Ovary (tissue), 3 donors: ENCODE measurements at regions not wholly inside any gene's neighbourhood (a gene's known extent, or its start where the extent isn't known, plus 50 kb on each side); places are given as distances from the start of the nearest gene placed in this dataset.

Experiments used
- CTCF ChIP-seq, 3 donors: fragments of 450-650 bp in 2 of 3; fragments of 200-600 bp in 1 of 3; IDR thresholded peaks; one replicate each; pipeline versions ENCODE4 v1.5.1 to v1.8.0; 2016 to 2022; ENCODE audit warnings: antibody characterized with exemption in 3 of 3, mild to moderate bottlenecking in 1 of 3
- EP300 ChIP-seq: sonication (generic); formaldehyde crosslinking; IDR thresholded peaks from one replicate; pipeline ENCODE4 v1.6.1; 2017; ENCODE audit warnings: antibody characterized with exemption
- POLR2A ChIP-seq: fragments of 450-650 bp; IDR thresholded peaks from one replicate; pipeline ENCODE4 v1.6.1; 2017; ENCODE audit warnings: antibody characterized with exemption, mild to moderate bottlenecking, moderate library complexity
- donor health status: DM: no; HTN: no; CAD: no.

GRCh38 chr2:239599299-239599698 lies 198.5 kb upstream of the HDAC4 start:
- TF ChIP-seq CTCF (IDR thresholded peaks at IDR 0.05): no peak
- no peak for TF ChIP-seq EP300
- TF ChIP-seq POLR2A: no peak
